AG10803 (cell line): ENCODE measurements at regions not wholly inside any gene's neighbourhood (a gene's known extent, or its start where the extent isn't known, plus 50 kb on each side); places are given as distances from the start of the nearest gene placed in this dataset.
A peak's percentile ranks its signal among the peaks of the same experiment; 100 is the strongest.

ENCODE experiments used
- DNase-seq: peaks from one replicate; pipeline ENCODE4 v3.0.0; 2010; ENCODE audit warnings: low read depth
- H3K4me3 ChIP-seq: 2 replicates; pipeline ENCODE4 v1.5.1; 2011; ENCODE audit warnings: mild to moderate bottlenecking, low read length, control low read depth
- CTCF ChIP-seq: conservative IDR thresholded peaks from 2 replicates; pipeline ENCODE4 v1.5.1; 2011; ENCODE audit warnings: mild to moderate bottlenecking, low read length, control low read depth, inconsistent platforms

- TF ChIP-seq CTCF, result no peak
- peak; percentile 21 for DNase-seq
- no peak overlapping the region for H3K4me3 ChIP-seq
Observed at GRCh38 chr4:73309211-73309610, 50.6 kb upstream of the ANKRD17 start.
